K562 (cell line): ENCODE measurements at regions not wholly inside any gene's neighbourhood (a gene's known extent, or its start where the extent isn't known, plus 50 kb on each side); places are given as distances from the start of the nearest gene placed in this dataset.

Experiments used
- ATAC-seq: fragments of 200-7000 bp; cut with Tn5 transposase; 3 replicates; pipeline ENCODE4 v1.9.1; 2020; ENCODE audit warnings: moderate library complexity
- BruUV-seq: library from RNA; stranded (reverse); fragments of 400-500 nt; replicated peaks from 2 replicates; lab custom pipeline; 2021; lab: Mats Ljungman, UMichigan
- CTCF ChIA-PET: fragments of 300-600 bp; formaldehyde crosslinking; extraction: SDS; loops from one replicate; lab custom pipeline; 2021; ENCODE audit warnings: low intra/inter-chr PET ratio; lab: Yijun Ruan, JAX
- POLR2A ChIA-PET: fragments of 300-600, 350-650 bp; sonication (Branson Sonifier 250); formaldehyde crosslinking; extraction: SDS; loops from one replicate; lab custom pipeline; 2021; ENCODE audit warnings: antibody characterized with exemption, inconsistent platforms; lab: Yijun Ruan, JAX
- DNase-seq, 4 experiments: peaks; one replicate each; pipeline versions ENCODE4 v3.0.0 to v3.0.0-alpha.2; 2011 to 2018; ENCODE audit warnings: low spot score in 3 of 4, mixed read lengths in 3 of 4; ENCODE audit errors: extremely low read depth in 1 of 4
- FAIRE-seq: peaks from 2 replicates; lab custom pipeline; 2011; peaks lifted over from hg19 to GRCh38; lab: Jason Lieb, UNC
- H2AFZ ChIP-seq: 2 replicates; pipeline ENCODE4 v1.6.0; 2011; ENCODE audit warnings: low read depth, low read length, control low read depth, inconsistent platforms
- H3K27ac ChIP-seq: fragments of 200-600 bp; 3 replicates; pipeline ENCODE4 v1.8.0; 2011; ENCODE audit warnings: low read depth, mild to moderate bottlenecking, control low read depth, inconsistent platforms, low read length, moderate library complexity, mixed read lengths; ENCODE audit errors: extremely low read depth
- H3K27me3 ChIP-seq, 2 experiments: fragments of 300-600 bp in 1 of 2; 2 replicates in 1 of 2; 3 replicates in 1 of 2; pipeline versions ENCODE4 v1.6.0 to v1.8.0; 2011; ENCODE audit warnings: inconsistent platforms in 2 of 2, low read length in 2 of 2, mild to moderate bottlenecking in 1 of 2, mixed read lengths in 1 of 2, moderate library complexity in 1 of 2; ENCODE audit not compliant: control insufficient read depth in 2 of 2, insufficient read depth in 2 of 2
- H3K36me3 ChIP-seq: fragments of 300-600 bp; 3 replicates; pipeline ENCODE4 v1.8.0; 2011; ENCODE audit warnings: mild to moderate bottlenecking, low read length, inconsistent platforms; ENCODE audit not compliant: control insufficient read depth, insufficient read depth
- H3K4me1 ChIP-seq, 2 experiments: fragments of 200-600 bp in 1 of 2; replicated peaks in 1 of 2; 2 replicates in 1 of 2; 3 replicates in 1 of 2; pipeline versions ENCODE4 v1.5.1 to v1.8.0; 2011; ENCODE audit warnings: inconsistent platforms in 2 of 2, low read length in 2 of 2, mild to moderate bottlenecking in 1 of 2, mixed read lengths in 1 of 2, moderate library complexity in 1 of 2; ENCODE audit not compliant: control insufficient read depth in 2 of 2, insufficient read depth in 2 of 2
- H3K4me2 ChIP-seq: 2 replicates; pipeline ENCODE4 v1.6.1; 2011; ENCODE audit warnings: low read length, control low read depth, inconsistent platforms, mixed read lengths; ENCODE audit not compliant: insufficient read depth
- H3K4me3 ChIP-seq: fragments of 200-600 bp; sonication (generic), shearing (Covaris generic); 2 replicates; pipeline ENCODE4 v1.5.1; 2016; ENCODE audit warnings: control low read depth, inconsistent platforms
- H3K79me2 ChIP-seq: fragments of 200-600 bp; 3 replicates; pipeline ENCODE4 v1.8.0; 2011; ENCODE audit warnings: low read length, inconsistent platforms; ENCODE audit not compliant: control insufficient read depth, insufficient read depth
- H3K9ac ChIP-seq, 2 experiments: 2 replicates each; pipeline versions ENCODE4 v1.6.0 to v1.6.1; 2011; ENCODE audit warnings: low read depth in 2 of 2, low read length in 2 of 2, control low read depth in 1 of 2, inconsistent platforms in 1 of 2, mild to moderate bottlenecking in 1 of 2, mixed read lengths in 1 of 2; ENCODE audit not compliant: insufficient read depth in 1 of 2
- H3K9me1 ChIP-seq: one replicate; pipeline ENCODE4 v1.6.0; 2011; ENCODE audit warnings: inconsistent platforms, mild to moderate bottlenecking, low read length, moderate library complexity; ENCODE audit not compliant: control insufficient read depth, insufficient read depth
- H3K9me3 ChIP-seq: replicated peaks from 2 replicates; pipeline ENCODE4 v1.5.1; 2011; ENCODE audit warnings: low read depth, low read length, inconsistent platforms; ENCODE audit not compliant: control insufficient read depth, insufficient read depth
- H4K20me1 ChIP-seq: replicated peaks from 2 replicates; pipeline ENCODE4 v1.6.1; 2011; ENCODE audit warnings: low read length, inconsistent platforms, mixed read lengths; ENCODE audit not compliant: control insufficient read depth, insufficient read depth
- BRF1 ChIP-seq: IDR thresholded peaks from 3 replicates; pipeline ENCODE4 v1.6.1; 2011; ENCODE audit warnings: borderline replicate concordance, mild to moderate bottlenecking; ENCODE audit not compliant: insufficient read length; ENCODE audit errors: extremely low read depth
- CXXC5 ChIP-seq: fragments of 250-450 bp; sonication (Bioruptor Pico); IDR thresholded peaks from 2 replicates; pipeline ENCODE4 v1.8.0; 2022; ENCODE audit warnings: inconsistent platforms, mild to moderate bottlenecking, moderate library complexity
- HCFC1 ChIP-seq: IDR thresholded peaks from 2 replicates; pipeline ENCODE4 v1.6.1; 2012; ENCODE audit warnings: low read depth, low read length, improper control_type of control experiment
- HDAC6 ChIP-seq: IDR thresholded peaks from 2 replicates; pipeline ENCODE4 v1.6.1; 2012; ENCODE audit warnings: low read depth, mild to moderate bottlenecking, control low read depth, inconsistent platforms, low read length, moderate library complexity
- HEY1 ChIP-seq: fragments of 250-450 bp; sonication (Bioruptor Pico); IDR thresholded peaks from 2 replicates; pipeline ENCODE4 v1.5.0; 2020; ENCODE audit warnings: mild to moderate bottlenecking, moderate library complexity, borderline replicate concordance
- HNRNPH1 ChIP-seq: fragments of 200-400 bp; formaldehyde crosslinking; optimal IDR thresholded peaks from 2 replicates; pipeline ENCODE3; 2017; ENCODE audit warnings: low read depth, mild to moderate bottlenecking, low read length, moderate library complexity
- MTF1 ChIP-seq: fragments of 250-450 bp; sonication (Bioruptor Pico); IDR thresholded peaks from 2 replicates; pipeline ENCODE4 v1.9.0; 2021; ENCODE audit warnings: moderate library complexity, mild to moderate bottlenecking, inconsistent platforms, borderline replicate concordance
- NFIX ChIP-seq: fragments of 250-450 bp; sonication (Bioruptor Pico); IDR thresholded peaks from 2 replicates; pipeline ENCODE4 v1.4.0; 2020; ENCODE audit warnings: low read depth, mild to moderate bottlenecking, moderate library complexity
- U2AF1 ChIP-seq: fragments of 200-400 bp; formaldehyde crosslinking; optimal IDR thresholded peaks from 2 replicates; pipeline ENCODE3; 2017; ENCODE audit warnings: mild to moderate bottlenecking, low read depth, low read length, moderate library complexity
- ZNF76 ChIP-seq: fragments of 250-450 bp; sonication (Bioruptor Pico); IDR thresholded peaks from 2 replicates; pipeline ENCODE4 v1.4.0; 2020; ENCODE audit warnings: mild to moderate bottlenecking, moderate library complexity, borderline replicate concordance
- ZNF764 ChIP-seq: fragments of 250-450 bp; sonication (Bioruptor Pico); IDR thresholded peaks from 2 replicates; pipeline ENCODE4 v1.4.0; 2020; ENCODE audit warnings: low read depth, mild to moderate bottlenecking, moderate library complexity
- WGBS: fragments of 100-300 bp; shearing (Covaris generic); methylation state at CpG from one replicate; pipeline ENCODE4 v1.1.6; 2016; ENCODE audit warnings: low coverage, mixed read lengths; ENCODE audit not compliant: insufficient coverage; ENCODE audit errors: missing lambda C conversion rate; 5-methylcytosine and 5-hydroxymethylcytosine counted together
- in situ Hi-C: fragments of 300-500 bp; cut with MboI; formaldehyde crosslinking; loops from 4 replicates; pipeline ENCODE4 v1.15.0; 2018; ENCODE audit warnings: inconsistent platforms, mixed read lengths
- intact Hi-C: fragments of 100-400 bp; cut with micrococcal nuclease; formaldehyde crosslinking; loops from 2 replicates; pipeline ENCODE4 v1.14.2; 2022
- TF ChIP-seq, protein P1 (sequence below): fragments of 450-650 bp; formaldehyde crosslinking; conservative IDR thresholded peaks from 2 replicates; pipeline ENCODE4 v1.4.0; 2022; ENCODE audit warnings: mild to moderate bottlenecking, missing genetic modification characterization
- TF ChIP-seq, protein P2 (sequence below): fragments of 450-650 bp; formaldehyde crosslinking; IDR thresholded peaks from 2 replicates; pipeline ENCODE4 v1.4.0; 2022; ENCODE audit warnings: mild to moderate bottlenecking, moderate library complexity

DNA sequence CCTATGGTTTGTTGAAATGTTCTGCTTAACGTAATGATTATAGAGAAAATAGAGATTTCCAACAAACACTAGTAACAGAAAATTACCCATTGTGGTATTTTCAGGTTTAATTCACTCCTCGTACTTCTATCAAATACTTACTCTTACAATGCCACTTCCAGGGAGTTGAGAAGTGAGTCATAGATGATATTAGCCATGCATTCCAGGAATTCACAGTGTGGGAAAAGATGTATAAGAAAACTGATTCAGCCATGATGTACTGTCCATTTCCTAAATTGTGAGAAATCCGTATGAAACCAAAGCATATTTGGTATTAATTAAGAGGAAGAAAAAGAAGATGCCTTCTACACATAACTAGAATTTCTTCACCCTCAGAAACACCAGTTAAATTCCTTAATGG lies 1854.6 kb upstream of the WWC1 start:
- H3K9me3 ChIP-seq, result 0 out of 2 replicates have a peak, but pooled peaks cover 2% of the 10 kb centered on the region
- ATAC-seq, result no peak
- no peaks in the 10 kb centered on the region for H3K27me3 ChIP-seq
- 0% methylated on average over 3 of the region's 3 CpGs for WGBS
- H2AFZ ChIP-seq, result no peak overlapping the region
- intact Hi-C loops (no loop called here), in situ Hi-C loops (no loop called here)
- POLR2A ChIA-PET, result no interaction called here
- BruUV-seq, result no TSS peak
- no peak overlapping the region for H3K27ac ChIP-seq
- H3K4me1 ChIP-seq, result no peaks in the 10 kb centered on the region
- FAIRE-seq, result no peak
- H3K9me1 ChIP-seq, result no peaks in the 10 kb centered on the region
- no peaks in the 10 kb centered on the region for H3K79me2 ChIP-seq
- CTCF ChIA-PET, result no interaction called here
- no peak overlapping the region for H3K4me2 ChIP-seq
- no peak overlapping the region for H3K9ac ChIP-seq
- H3K4me3 ChIP-seq, result no peak overlapping the region
- no peaks in the 10 kb centered on the region for H4K20me1 ChIP-seq
- TF ChIP-seq MTF1 (no peak), HNRNPH1 (no peak), U2AF1 (no peak), BRF1 (no peak), HCFC1 (no peak), NFIX (CRISPR knock-in tag) (no peak), ZNF764 (no peak), ZNF76 (CRISPR knock-in tag) (no peak), HEY1 (CRISPR knock-in tag) (no peak), HDAC6 (no peak), CXXC5 (CRISPR knock-in tag) (no peak)
- TF ChIP-seq, protein P1, sequence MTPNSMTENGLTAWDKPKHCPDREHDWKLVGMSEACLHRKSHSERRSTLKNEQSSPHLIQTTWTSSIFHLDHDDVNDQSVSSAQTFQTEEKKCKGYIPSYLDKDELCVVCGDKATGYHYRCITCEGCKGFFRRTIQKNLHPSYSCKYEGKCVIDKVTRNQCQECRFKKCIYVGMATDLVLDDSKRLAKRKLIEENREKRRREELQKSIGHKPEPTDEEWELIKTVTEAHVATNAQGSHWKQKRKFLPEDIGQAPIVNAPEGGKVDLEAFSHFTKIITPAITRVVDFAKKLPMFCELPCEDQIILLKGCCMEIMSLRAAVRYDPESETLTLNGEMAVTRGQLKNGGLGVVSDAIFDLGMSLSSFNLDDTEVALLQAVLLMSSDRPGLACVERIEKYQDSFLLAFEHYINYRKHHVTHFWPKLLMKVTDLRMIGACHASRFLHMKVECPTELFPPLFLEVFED (CRISPR knock-in tag), result no peak
- TF ChIP-seq, protein P2, sequence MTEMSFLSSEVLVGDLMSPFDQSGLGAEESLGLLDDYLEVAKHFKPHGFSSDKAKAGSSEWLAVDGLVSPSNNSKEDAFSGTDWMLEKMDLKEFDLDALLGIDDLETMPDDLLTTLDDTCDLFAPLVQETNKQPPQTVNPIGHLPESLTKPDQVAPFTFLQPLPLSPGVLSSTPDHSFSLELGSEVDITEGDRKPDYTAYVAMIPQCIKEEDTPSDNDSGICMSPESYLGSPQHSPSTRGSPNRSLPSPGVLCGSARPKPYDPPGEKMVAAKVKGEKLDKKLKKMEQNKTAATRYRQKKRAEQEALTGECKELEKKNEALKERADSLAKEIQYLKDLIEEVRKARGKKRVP (CRISPR knock-in tag), result no peak
- DNase-seq, result no peak
- no peaks in the 10 kb centered on the region for H3K36me3 ChIP-seq
